OCI-M2 (cell line): ENCODE measurements at regions not wholly inside any gene's neighbourhood (a gene's known extent, or its start where the extent isn't known, plus 50 kb on each side); places are given as distances from the start of the nearest gene placed in this dataset.

ENCODE experiments used
- DNase-seq: peaks from one replicate; lab custom pipeline; 2025; ENCODE audit not compliant: unreplicated experiment; lab: John Stamatoyannopoulos, UW

- no peak for DNase-seq
These were observed 393.0 kb downstream of the BMP4 start for GRCh38 chr14:53563628-53564027.

- no peak for DNase-seq
These were observed 400.1 kb upstream of the DDHD1 start for GRCh38 chr14:53553221-53553620.

GRCh38 chr14:53551862-53552261 lies 398.7 kb upstream of the DDHD1 start:
- no peak for DNase-seq

- DNase-seq, result no peak
These were observed 397.7 kb upstream of the DDHD1 start for GRCh38 chr14:53550776-53551175.

GRCh38 chr14:53549956-53550355 lies 396.8 kb upstream of the DDHD1 start:
- DNase-seq, result no peak

- DNase-seq, result no peak
These were observed 394.5 kb upstream of the DDHD1 start for GRCh38 chr14:53547593-53547992.

GRCh38 chr14:53545217-53545616 lies 392.1 kb upstream of the DDHD1 start:
- DNase-seq, result no peak

GRCh38 chr14:53542732-53543131 lies 389.6 kb upstream of the DDHD1 start:
- DNase-seq, result no peak

- no peak for DNase-seq
These were observed 388.3 kb upstream of the DDHD1 start for GRCh38 chr14:53541411-53541810.

GRCh38 chr14:53539489-53540126 lies 386.5 kb upstream of the DDHD1 start:
- DNase-seq, result peak; percentile 57

- DNase-seq, result no peak
These were observed 385.3 kb upstream of the DDHD1 start for GRCh38 chr14:53538316-53538881.

GRCh38 chr14:53537422-53538315 lies 384.5 kb upstream of the DDHD1 start:
- no peak for DNase-seq

GRCh38 chr14:53536446-53536845 lies 383.3 kb upstream of the DDHD1 start:
- DNase-seq, result no peak

GRCh38 chr14:53534841-53535240 lies 381.7 kb upstream of the DDHD1 start:
- DNase-seq, result no peak

GRCh38 chr14:53533384-53533970 lies 380.4 kb upstream of the DDHD1 start:
- DNase-seq, result no peak

GRCh38 chr14:53532853-53533252 lies 379.7 kb upstream of the DDHD1 start:
- DNase-seq, result no peak

- DNase-seq, result no peak
These were observed 378.6 kb upstream of the DDHD1 start for GRCh38 chr14:53531730-53532129.

- no peak for DNase-seq
These were observed 378.0 kb upstream of the DDHD1 start for GRCh38 chr14:53531156-53531555.

- no peak for DNase-seq
These were observed 376.4 kb upstream of the DDHD1 start for GRCh38 chr14:53529519-53529918.

- DNase-seq, result no peak
These were observed 375.1 kb upstream of the DDHD1 start for GRCh38 chr14:53528185-53528671.

GRCh38 chr14:53526200-53526599 lies 373.1 kb upstream of the DDHD1 start:
- no peak for DNase-seq

GRCh38 chr14:53525608-53526007 lies 372.5 kb upstream of the DDHD1 start:
- DNase-seq, result no peak
